Natural killer cell (primary cell): ENCODE measurements at regions not wholly inside any gene's neighbourhood (a gene's known extent, or its start where the extent isn't known, plus 50 kb on each side); places are given as distances from the start of the nearest gene placed in this dataset.

Source experiments
- ATAC-seq, 3 donors: fragments of 150-1000 bp in 2 of 3; fragments of 200-7000 bp in 1 of 3; cut with Tn5 transposase; 1 replicate in 1 of 3; 2 replicates in 2 of 3; pipeline ENCODE4 v1.10.0; 2021; ENCODE audit warnings: mild to moderate bottlenecking in 2 of 3, moderate library complexity in 2 of 3
- DNase-seq, 2 donors: peaks; one replicate each; pipeline versions ENCODE4 v3.0.0 to v3.0.0-alpha.2; 2013 to 2021; ENCODE audit warnings: mixed read lengths in 1 of 2
- H3K27ac ChIP-seq: one replicate; pipeline ENCODE4 v1.5.1; 2013; ENCODE audit warnings: mild to moderate bottlenecking, low read length
- H3K27me3 ChIP-seq: one replicate; pipeline ENCODE4 v1.6.1; 2013; ENCODE audit warnings: low read length; ENCODE audit not compliant: control insufficient read depth, insufficient read depth
- H3K36me3 ChIP-seq: one replicate; pipeline ENCODE4 v1.6.1; 2013; ENCODE audit warnings: low read length; ENCODE audit not compliant: control insufficient read depth, insufficient read depth
- H3K4me1 ChIP-seq: one replicate; pipeline ENCODE4 v1.6.1; 2013; ENCODE audit warnings: low read length; ENCODE audit not compliant: control insufficient read depth, insufficient read depth
- H3K4me3 ChIP-seq: one replicate; pipeline ENCODE4 v1.5.1; 2013; ENCODE audit warnings: low read length
- H3K9me3 ChIP-seq: one replicate; pipeline ENCODE4 v1.6.1; 2013; ENCODE audit warnings: low read length; ENCODE audit not compliant: control insufficient read depth, insufficient read depth
- H3K27ac Mint-ChIP-seq, 2 donors: one replicate each; pipeline ENCODE4 v1.8.0; 2022; ENCODE audit warnings: mild to moderate bottlenecking in 2 of 2, mixed read lengths in 2 of 2, moderate library complexity in 1 of 2
- H3K27me3 Mint-ChIP-seq, 2 donors: one replicate each; pipeline ENCODE4 v1.8.0; 2022; ENCODE audit warnings: low read depth in 2 of 2, mixed read lengths in 2 of 2
- H3K36me3 Mint-ChIP-seq: one replicate; pipeline ENCODE4 v1.8.0; 2022; ENCODE audit warnings: mixed read lengths
- H3K4me1 Mint-ChIP-seq, 2 donors: one replicate each; pipeline ENCODE4 v1.8.0; 2022; ENCODE audit warnings: mixed read lengths in 2 of 2
- H3K4me3 Mint-ChIP-seq: one replicate; pipeline ENCODE4 v1.8.0; 2022; ENCODE audit warnings: mild to moderate bottlenecking, moderate library complexity, mixed read lengths
- H3K9me3 Mint-ChIP-seq, 2 donors: one replicate each; pipeline ENCODE4 v1.8.0; 2022; ENCODE audit warnings: mixed read lengths in 2 of 2
- CTCF ChIP-seq: fragments of 200-600 bp; IDR thresholded peaks from one replicate; pipeline ENCODE4 v1.8.0; 2022; ENCODE audit warnings: antibody characterized with exemption
- WGBS: methylation state at CpG from one replicate; pipeline ENCODE4 v1.1.7; 2013; ENCODE audit warnings: missing lambda C conversion rate; ENCODE audit not compliant: insufficient coverage; 5-methylcytosine and 5-hydroxymethylcytosine counted together
- intact Hi-C: fragments of 100-400 bp; cut with micrococcal nuclease; formaldehyde crosslinking; loops from one replicate; pipeline ENCODE4 v1.14.2; 2022

DNA sequence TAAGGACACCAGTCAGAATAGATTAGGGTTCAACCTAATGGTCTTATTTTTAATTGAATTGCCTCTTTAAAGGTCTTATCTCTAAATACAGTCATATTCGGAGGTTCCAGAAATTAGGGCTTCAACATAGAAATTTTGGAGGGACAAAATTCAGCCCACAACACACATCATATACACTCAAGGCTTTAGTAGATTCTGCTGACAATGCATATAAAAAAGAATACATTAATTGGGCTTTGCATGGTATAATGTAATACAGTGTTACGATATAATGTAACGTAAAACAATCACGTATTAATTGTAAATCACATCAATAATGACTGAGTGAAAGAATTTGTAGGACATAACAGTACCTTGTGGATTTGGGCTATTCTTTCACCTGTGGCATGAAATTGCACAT is 787.8 kb downstream of the STIM2 start:
- intact Hi-C loops = no loop called here
- no peaks in the 10 kb centered on the region for H3K4me1 ChIP-seq
- Mint-ChIP-seq H3K36me3 (no peaks in the 10 kb centered on the region), H3K9me3 (peaks cover 4 to 6% of the 10 kb centered on the region in 2 donors), H3K4me3 (no peak overlapping the region), H3K27me3 (no peaks in the 10 kb centered on the region), H3K27ac (no peak overlapping the region), H3K4me1 (no peaks in the 10 kb centered on the region)
- H3K27me3 ChIP-seq = no peaks in the 10 kb centered on the region
- no peak overlapping the region for H3K4me3 ChIP-seq
- DNase-seq (no peak), ATAC-seq (no peak)
- H3K36me3 ChIP-seq = no peaks in the 10 kb centered on the region
- 91% methylated on average over 4 of the region's 4 CpGs for WGBS
- TF ChIP-seq CTCF = no peak
- H3K27ac ChIP-seq = no peak overlapping the region
- H3K9me3 ChIP-seq = no peaks in the 10 kb centered on the region

- no peak for TF ChIP-seq CTCF
- Mint-ChIP-seq H3K9me3 (no peaks in the 10 kb centered on the region), H3K36me3 (no peaks in the 10 kb centered on the region), H3K4me3 (no peak overlapping the region), H3K27me3 (no peaks in the 10 kb centered on the region), H3K4me1 (no peaks in the 10 kb centered on the region), H3K27ac (no peak overlapping the region)
- Histone ChIP-seq H3K27me3 (no peaks in the 10 kb centered on the region), H3K9me3 (no peaks in the 10 kb centered on the region), H3K27ac (no peak overlapping the region), H3K36me3 (no peaks in the 10 kb centered on the region), H3K4me1 (no peaks in the 10 kb centered on the region), H3K4me3 (no peak overlapping the region)
- intact Hi-C loops = no loop called here
- WGBS = 46% methylated on average over 2 of the region's 3 CpGs
- DNase-seq (no peak), ATAC-seq (no peak)
Measured at GRCh38 chr4:27662426-27662825, 801.8 kb downstream of the STIM2 start.

DNA sequence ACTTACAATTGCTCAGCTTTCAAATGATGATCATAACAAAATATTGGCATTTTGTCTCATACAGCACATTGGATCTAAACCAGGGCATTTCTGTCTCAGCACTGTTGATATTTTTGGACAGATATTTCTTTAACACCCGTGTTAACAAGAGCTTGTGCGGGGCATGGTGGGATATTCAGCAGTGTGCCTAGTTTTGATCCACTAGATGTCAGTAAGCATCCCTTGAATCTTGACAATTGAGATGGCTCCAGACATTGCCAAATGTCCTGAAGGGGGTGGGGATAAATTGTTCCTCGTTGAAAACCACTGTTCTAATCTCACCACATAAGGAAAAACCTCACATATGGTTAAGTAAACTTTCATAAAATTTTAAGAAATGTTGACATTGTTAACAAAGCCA is 806.3 kb downstream of the STIM2 start:
- no peaks in the 10 kb centered on the region for H3K36me3 ChIP-seq
- DNase-seq (no peak), ATAC-seq (no peak)
- H3K9me3 ChIP-seq = no peaks in the 10 kb centered on the region
- Mint-ChIP-seq H3K4me3 (no peak overlapping the region), H3K36me3 (no peaks in the 10 kb centered on the region), H3K9me3 (peaks cover 3 to 5% of the 10 kb centered on the region in 2 donors), H3K27me3 (no peaks in the 10 kb centered on the region), H3K4me1 (no peaks in the 10 kb centered on the region), H3K27ac (no peak overlapping the region)
- no peak overlapping the region for H3K27ac ChIP-seq
- H3K4me1 ChIP-seq = no peaks in the 10 kb centered on the region
- TF ChIP-seq CTCF = no peak
- 89% methylated on average over 2 of the region's 3 CpGs for WGBS
- no peaks in the 10 kb centered on the region for H3K27me3 ChIP-seq
- intact Hi-C loops = no loop called here
- no peak overlapping the region for H3K4me3 ChIP-seq

DNA sequence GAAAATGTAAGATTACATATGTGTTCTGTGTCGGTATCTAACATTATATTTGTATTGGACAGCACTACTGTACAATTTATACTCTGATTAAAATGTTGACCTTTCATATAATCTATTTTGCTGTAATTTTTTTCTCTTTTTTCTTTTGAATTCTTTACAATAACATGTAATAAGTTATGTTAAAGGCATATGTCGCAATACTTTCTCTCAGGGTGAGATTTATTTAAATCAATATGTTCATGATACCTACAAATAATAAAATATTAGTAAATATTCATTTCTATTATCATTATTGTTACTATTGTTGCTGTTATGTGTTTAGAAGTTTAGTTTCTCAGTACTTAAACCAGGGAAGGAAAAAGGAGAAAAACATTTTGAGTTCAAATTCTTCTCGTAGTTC is 807.4 kb downstream of the STIM2 start:
- Histone ChIP-seq H3K27me3 (no peaks in the 10 kb centered on the region), H3K36me3 (no peaks in the 10 kb centered on the region), H3K27ac (no peak overlapping the region), H3K4me3 (no peak overlapping the region), H3K9me3 (no peaks in the 10 kb centered on the region), H3K4me1 (no peaks in the 10 kb centered on the region)
- WGBS = no CpG with 5 or more reads among the region's 3 CpGs
- Mint-ChIP-seq H3K4me3 (no peak overlapping the region), H3K9me3 (peaks cover 3 to 5% of the 10 kb centered on the region in 2 donors), H3K27ac (no peak overlapping the region), H3K36me3 (no peaks in the 10 kb centered on the region), H3K27me3 (no peaks in the 10 kb centered on the region), H3K4me1 (no peaks in the 10 kb centered on the region)
- TF ChIP-seq CTCF = no peak
- DNase-seq = no peak
- no peak for ATAC-seq
- intact Hi-C loops = no loop called here
